ENCODE measurements at regions not wholly inside any gene's neighbourhood (a gene's known extent, or its start where the extent isn't known, plus 50 kb on each side); places are given as distances from the start of the nearest gene placed in this dataset.

GRCh38 chr14:53528185-53528671 is 375.1 kb upstream of the DDHD1 start:
- no peaks in the 10 kb centered on the region; the same call in 2 of the 3 replicates for H3K9me3 Mint-ChIP-seq
- Histone ChIP-seq H3K4me1 (ENCODE audit: insufficient read depth) (no peaks in the 10 kb centered on the region), H3F3A (replicated peaks; ENCODE audit: low read depth) (no peaks in the 10 kb centered on the region), H4K20me1 (replicated peaks; ENCODE audit: insufficient read depth) (no peaks in the 10 kb centered on the region), H3K27me3 (ENCODE audit: insufficient read depth) (no peaks in the 10 kb centered on the region), H3K9me2 (ENCODE audit: insufficient read depth) (no peaks in the 10 kb centered on the region), H2AFZ (no peak overlapping the region), H3K4me3 (no peak overlapping the region), H3K36me3 (ENCODE audit: insufficient read depth) (no peaks in the 10 kb centered on the region), H3K4me2 (no peak overlapping the region), H3K79me2 (replicated peaks; ENCODE audit: insufficient read depth) (no peaks in the 10 kb centered on the region), H3K27ac (ENCODE audit: low read depth) (no peak overlapping the region)
- H3K4me1 Mint-ChIP-seq = no peaks in the 10 kb centered on the region
- H3K36me3 Mint-ChIP-seq (ENCODE audit: low read depth) = no peaks in the 10 kb centered on the region
- H3K27me3 Mint-ChIP-seq (ENCODE audit: insufficient read depth, low read depth, poor library complexity) = peaks cover 1% of the 10 kb centered on the region
- DNase-seq (ENCODE audit: low spot score) = no peak
- H3K27ac Mint-ChIP-seq = no peak overlapping the region
- H3K4me3 Mint-ChIP-seq = no peak overlapping the region
- TF ChIP-seq REST (IDR thresholded peaks at IDR 0.05; ENCODE audit: unreplicated experiment) (no peak), ZNF114 (CRISPR knock-in tag; IDR thresholded peaks at IDR 0.05) (no peak), NANOG (IDR thresholded peaks at IDR 0.05; ENCODE audit: borderline replicate concordance) (no peak), JUNB (IDR thresholded peaks at IDR 0.05; ENCODE audit: unreplicated experiment) (no peak), POLR2AphosphoS5 (IDR thresholded peaks at IDR 0.05; ENCODE audit: low read depth) (no peak)
- no peak for ATAC-seq

GRCh38 chr14:53526200-53526599 is 373.1 kb upstream of the DDHD1 start:
- H3K4me1 Mint-ChIP-seq = no peaks in the 10 kb centered on the region
- no peak overlapping the region for H3K4me3 Mint-ChIP-seq
- Histone ChIP-seq H3K4me1 (ENCODE audit: insufficient read depth) (no peaks in the 10 kb centered on the region), H3K9me2 (ENCODE audit: insufficient read depth) (peaks cover 6% of the 10 kb centered on the region; the same call in 1 of the 2 replicates), H2AFZ (no peak overlapping the region), H4K20me1 (replicated peaks; ENCODE audit: insufficient read depth) (no peaks in the 10 kb centered on the region), H3K27me3 (ENCODE audit: insufficient read depth) (no peaks in the 10 kb centered on the region), H3K79me2 (replicated peaks; ENCODE audit: insufficient read depth) (no peaks in the 10 kb centered on the region), H3K27ac (ENCODE audit: low read depth) (no peak overlapping the region), H3K4me3 (no peak overlapping the region), H3F3A (replicated peaks; ENCODE audit: low read depth) (no peaks in the 10 kb centered on the region), H3K36me3 (ENCODE audit: insufficient read depth) (no peaks in the 10 kb centered on the region), H3K4me2 (no peak overlapping the region)
- H3K27me3 Mint-ChIP-seq (ENCODE audit: insufficient read depth, low read depth, poor library complexity) = peaks cover 1% of the 10 kb centered on the region
- ATAC-seq = no peak
- H3K36me3 Mint-ChIP-seq (ENCODE audit: low read depth) = no peaks in the 10 kb centered on the region
- H3K27ac Mint-ChIP-seq = no peak overlapping the region
- DNase-seq (ENCODE audit: low spot score) = no peak
- peaks cover 5% of the 10 kb centered on the region; the same call in 2 of the 3 replicates for H3K9me3 Mint-ChIP-seq
- TF ChIP-seq STAT1 (IDR thresholded peaks at IDR 0.05; ENCODE audit: unreplicated experiment) (no peak), CTCF (conservative IDR thresholded peaks at IDR 0.05; ENCODE audit: low read depth in 2 of 2) (no peak), POLR2AphosphoS5 (IDR thresholded peaks at IDR 0.05; ENCODE audit: low read depth) (no peak), CREB1 (CRISPR knock-in tag; IDR thresholded peaks at IDR 0.05; ENCODE audit: low read depth) (no peak), JUNB (IDR thresholded peaks at IDR 0.05; ENCODE audit: unreplicated experiment) (no peak), REST (IDR thresholded peaks at IDR 0.05; ENCODE audit: unreplicated experiment) (no peak)

All from GM23338 (cell line).